ENCODE measurements at regions not wholly inside any gene's neighbourhood (a gene's known extent, or its start where the extent isn't known, plus 50 kb on each side); places are given as distances from the start of the nearest gene placed in this dataset.

GRCh38 chr5:15290953-15291352 lies 209.0 kb upstream of the FBXL7 start:
- H3K4me1 ChIP-seq (ENCODE audit: insufficient read depth, low read length, poor library complexity, severe bottlenecking) = no peaks in the 10 kb centered on the region
- H3K36me3 ChIP-seq (ENCODE audit: insufficient read depth, low read length, poor library complexity, severe bottlenecking) = no peaks in the 10 kb centered on the region
- TF ChIP-seq EZH2 (IDR thresholded peaks at IDR 0.05; ENCODE audit: borderline replicate concordance, low read depth, low read length, poor library complexity, severe bottlenecking) = no peak
- TF ChIP-seq CTCF (conservative IDR thresholded peaks at IDR 0.05; ENCODE audit: low read depth, low read length) = peak; percentile 34; the same call in 1 of the 2 replicates
- H3K27me3 ChIP-seq (replicated peaks; ENCODE audit: insufficient read depth, low read depth, low read length, poor library complexity) = no peaks in the 10 kb centered on the region
- POLR2A ChIA-PET (ENCODE audit: low non-redundant PET) = no interaction called here
- H3K27ac ChIP-seq (ENCODE audit: low read depth, low read length, poor library complexity, severe bottlenecking) = no peak overlapping the region
- peaks cover 7% of the 10 kb centered on the region for H3K9me3 ChIP-seq (ENCODE audit: low read depth, low read length, poor library complexity, severe bottlenecking)
- DNase-seq (ENCODE audit: low spot score) = no peak
- no TSS peak for BruUV-seq (replicated peaks)
- CTCF ChIA-PET = no interaction called here
- no peak overlapping the region for H3K4me3 ChIP-seq (ENCODE audit: low read depth, low read length, poor library complexity, severe bottlenecking)
- intact Hi-C loops (cut with micrococcal nuclease; ENCODE audit: unreplicated experiment) = no loop called here

GRCh38 chr5:15286650-15287049 lies 213.3 kb upstream of the FBXL7 start:
- H3K27ac ChIP-seq (ENCODE audit: low read depth, low read length, poor library complexity, severe bottlenecking) = no peak overlapping the region
- no peak for DNase-seq (ENCODE audit: low spot score)
- ChIA-PET CTCF (no interaction called here), POLR2A (ENCODE audit: low non-redundant PET) (no interaction called here)
- intact Hi-C loops (cut with micrococcal nuclease; ENCODE audit: unreplicated experiment) = no loop called here
- BruUV-seq (replicated peaks) = no TSS peak
- no peaks in the 10 kb centered on the region for H3K27me3 ChIP-seq (replicated peaks; ENCODE audit: insufficient read depth, low read depth, low read length, poor library complexity)
- no peaks in the 10 kb centered on the region for H3K36me3 ChIP-seq (ENCODE audit: insufficient read depth, low read length, poor library complexity, severe bottlenecking)
- no peak for TF ChIP-seq CTCF (conservative IDR thresholded peaks at IDR 0.05; ENCODE audit: low read depth, low read length)
- no peak for TF ChIP-seq EZH2 (IDR thresholded peaks at IDR 0.05; ENCODE audit: borderline replicate concordance, low read depth, low read length, poor library complexity, severe bottlenecking)
- peaks cover 9% of the 10 kb centered on the region for H3K9me3 ChIP-seq (ENCODE audit: low read depth, low read length, poor library complexity, severe bottlenecking)
- no peaks in the 10 kb centered on the region for H3K4me1 ChIP-seq (ENCODE audit: insufficient read depth, low read length, poor library complexity, severe bottlenecking)
- no peak overlapping the region for H3K4me3 ChIP-seq (ENCODE audit: low read depth, low read length, poor library complexity, severe bottlenecking)

GRCh38 chr5:15285901-15286583 lies 213.9 kb upstream of the FBXL7 start:
- POLR2A ChIA-PET (ENCODE audit: low non-redundant PET) = no interaction called here
- intact Hi-C loops (cut with micrococcal nuclease; ENCODE audit: unreplicated experiment) = no loop called here

More at GRCh38 chr5:15285901-15286583, 213.9 kb upstream of the FBXL7 start:
- no TSS peak for BruUV-seq (replicated peaks)
- Histone ChIP-seq H3K27ac (ENCODE audit: low read depth, low read length, poor library complexity, severe bottlenecking) (no peak overlapping the region), H3K36me3 (ENCODE audit: insufficient read depth, low read length, poor library complexity, severe bottlenecking) (no peaks in the 10 kb centered on the region), H3K4me1 (ENCODE audit: insufficient read depth, low read length, poor library complexity, severe bottlenecking) (no peaks in the 10 kb centered on the region), H3K4me3 (ENCODE audit: low read depth, low read length, poor library complexity, severe bottlenecking) (no peak overlapping the region), H3K9me3 (ENCODE audit: low read depth, low read length, poor library complexity, severe bottlenecking) (peaks cover 3% of the 10 kb centered on the region), H3K27me3 (replicated peaks; ENCODE audit: insufficient read depth, low read depth, low read length, poor library complexity) (no peaks in the 10 kb centered on the region)
- no peak for TF ChIP-seq EZH2 (IDR thresholded peaks at IDR 0.05; ENCODE audit: borderline replicate concordance, low read depth, low read length, poor library complexity, severe bottlenecking)
- no peak for TF ChIP-seq CTCF (conservative IDR thresholded peaks at IDR 0.05; ENCODE audit: low read depth, low read length)
- DNase-seq (ENCODE audit: low spot score) = peak; percentile 21
- CTCF ChIA-PET = no interaction called here
